PC-3 (cell line): ENCODE measurements at regions not wholly inside any gene's neighbourhood (a gene's known extent, or its start where the extent isn't known, plus 50 kb on each side); places are given as distances from the start of the nearest gene placed in this dataset.

Source experiments
- EZH2phosphoT487 ChIP-seq: fragments of 300-600 bp; sonication (generic); IDR thresholded peaks from 2 replicates; pipeline ENCODE4 v1.6.1; 2018; ENCODE audit warnings: mild to moderate bottlenecking, antibody characterized with exemption, low read length, borderline replicate concordance
- TF ChIP-seq, protein P1 (sequence below): fragments of 300-600 bp; sonication (generic); conservative IDR thresholded peaks from 2 replicates; pipeline ENCODE4 v1.5.1; 2017; ENCODE audit warnings: antibody characterized with exemption, low read depth, mild to moderate bottlenecking, low read length

DNA sequence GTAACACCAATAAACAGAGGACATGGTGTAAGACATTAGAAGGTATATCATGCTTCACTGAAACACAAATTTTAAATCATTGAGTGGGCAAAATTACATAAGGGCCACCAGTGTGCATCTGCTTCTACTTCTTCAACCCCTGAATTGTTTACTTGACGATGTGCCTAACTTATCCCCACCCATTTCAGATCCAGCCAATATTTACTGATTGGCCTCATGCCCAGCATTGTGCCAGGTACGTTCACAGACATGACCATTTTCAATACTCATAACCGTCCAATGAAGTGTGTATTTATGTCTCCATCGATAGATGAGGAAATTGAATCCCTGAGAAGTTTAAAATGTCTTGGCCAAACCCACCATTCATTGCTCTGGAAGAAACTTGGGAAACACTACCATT, 208.3 kb upstream of the MID1 start:
- TF ChIP-seq, protein P1, sequence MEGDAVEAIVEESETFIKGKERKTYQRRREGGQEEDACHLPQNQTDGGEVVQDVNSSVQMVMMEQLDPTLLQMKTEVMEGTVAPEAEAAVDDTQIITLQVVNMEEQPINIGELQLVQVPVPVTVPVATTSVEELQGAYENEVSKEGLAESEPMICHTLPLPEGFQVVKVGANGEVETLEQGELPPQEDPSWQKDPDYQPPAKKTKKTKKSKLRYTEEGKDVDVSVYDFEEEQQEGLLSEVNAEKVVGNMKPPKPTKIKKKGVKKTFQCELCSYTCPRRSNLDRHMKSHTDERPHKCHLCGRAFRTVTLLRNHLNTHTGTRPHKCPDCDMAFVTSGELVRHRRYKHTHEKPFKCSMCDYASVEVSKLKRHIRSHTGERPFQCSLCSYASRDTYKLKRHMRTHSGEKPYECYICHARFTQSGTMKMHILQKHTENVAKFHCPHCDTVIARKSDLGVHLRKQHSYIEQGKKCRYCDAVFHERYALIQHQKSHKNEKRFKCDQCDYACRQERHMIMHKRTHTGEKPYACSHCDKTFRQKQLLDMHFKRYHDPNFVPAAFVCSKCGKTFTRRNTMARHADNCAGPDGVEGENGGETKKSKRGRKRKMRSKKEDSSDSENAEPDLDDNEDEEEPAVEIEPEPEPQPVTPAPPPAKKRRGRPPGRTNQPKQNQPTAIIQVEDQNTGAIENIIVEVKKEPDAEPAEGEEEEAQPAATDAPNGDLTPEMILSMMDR, result no peak
- TF ChIP-seq EZH2phosphoT487, result no peak
